Midbrain (tissue), 1 donor: ENCODE measurements at regions not wholly inside any gene's neighbourhood (a gene's known extent, or its start where the extent isn't known, plus 50 kb on each side); places are given as distances from the start of the nearest gene placed in this dataset.

Source experiments
- DNase-seq: peaks from one replicate; lab custom pipeline; 2025; lab: John Stamatoyannopoulos, UW

- DNase-seq: no peak
Observed at GRCh38 chr2:19491796-19492195, 133.4 kb upstream of the OSR1 start.

- no peak for DNase-seq
Observed at GRCh38 chr2:19490846-19491435, 132.5 kb upstream of the OSR1 start.

- DNase-seq: no peak
Observed at GRCh38 chr2:19488009-19488691, 129.7 kb upstream of the OSR1 start.

GRCh38 chr2:19484736-19485135 is 126.3 kb upstream of the OSR1 start:
- no peak for DNase-seq

GRCh38 chr2:19480673-19481072 is 122.2 kb upstream of the OSR1 start:
- no peak for DNase-seq

- no peak for DNase-seq
Observed at GRCh38 chr2:19479666-19480065, 121.2 kb upstream of the OSR1 start.

GRCh38 chr2:19478409-19478808 is 120.0 kb upstream of the OSR1 start:
- no peak for DNase-seq

- DNase-seq: no peak
Observed at GRCh38 chr2:19476327-19476726, 117.9 kb upstream of the OSR1 start.

- DNase-seq: peak; percentile 47
Observed at GRCh38 chr2:19474128-19474527, 115.7 kb upstream of the OSR1 start.

- DNase-seq: no peak
Observed at GRCh38 chr2:19473350-19473749, 114.9 kb upstream of the OSR1 start.

- DNase-seq: no peak
Observed at GRCh38 chr2:19472391-19472978, 114.1 kb upstream of the OSR1 start.

GRCh38 chr2:19471491-19471890 is 113.1 kb upstream of the OSR1 start:
- no peak for DNase-seq

GRCh38 chr2:19465978-19466377 is 107.6 kb upstream of the OSR1 start:
- no peak for DNase-seq

GRCh38 chr2:19462256-19462645 is 103.8 kb upstream of the OSR1 start:
- DNase-seq: no peak

GRCh38 chr2:19461504-19462255 is 103.3 kb upstream of the OSR1 start:
- no peak for DNase-seq

GRCh38 chr2:19460761-19461160 is 102.3 kb upstream of the OSR1 start:
- DNase-seq: no peak

- DNase-seq: no peak
Observed at GRCh38 chr2:19458427-19459003, 100.1 kb upstream of the OSR1 start.

- DNase-seq: no peak
Observed at GRCh38 chr2:19457809-19458208, 99.4 kb upstream of the OSR1 start.

- no peak for DNase-seq
Observed at GRCh38 chr2:19456705-19457309, 98.4 kb upstream of the OSR1 start.

GRCh38 chr2:19454125-19454524 is 95.7 kb upstream of the OSR1 start:
- no peak for DNase-seq

- no peak for DNase-seq
Observed at GRCh38 chr2:19442731-19443130, 84.3 kb upstream of the OSR1 start.

GRCh38 chr2:19439081-19439480 is 80.7 kb upstream of the OSR1 start:
- DNase-seq: no peak
